ENCODE measurements at regions not wholly inside any gene's neighbourhood (a gene's known extent, or its start where the extent isn't known, plus 50 kb on each side); places are given as distances from the start of the nearest gene placed in this dataset.

GRCh38 chr2:128638341-128639119 lies 319.9 kb upstream of the HS6ST1 start:
- 48% methylated on average over 11 of the region's 12 CpGs for WGBS (ENCODE audit: low lambda C conversion rate)
- no peaks in the 10 kb centered on the region for H3K9me3 ChIP-seq (ENCODE audit: low read length)
- DNase-seq (ENCODE audit: low spot score) (no peak), FAIRE-seq (no peak), ATAC-seq (no peak)
- ChIA-PET POLR2A (no interaction called here), CTCF (ENCODE audit: low intra/inter-chr PET ratio, low total read pairs) (no interaction called here)
- no peak overlapping the region for H3K27ac ChIP-seq (ENCODE audit: extremely low read length, insufficient read depth, low read length)
- H3K36me3 ChIP-seq (replicated peaks in 1 of 2; ENCODE audit: control insufficient read depth in 1 of 2, insufficient read depth in 2 of 2, low read length in 2 of 2) = no peaks in the 10 kb centered on the region
- no peaks in the 10 kb centered on the region for H3K79me2 ChIP-seq (ENCODE audit: insufficient read depth, low read length)
- BruUV-seq (replicated peaks) = no TSS peak
- no peak for TF ChIP-seq FOXA3 (CRISPR knock-in tag; IDR thresholded peaks at IDR 0.05)
- no peak for TF ChIP-seq MXD4 (CRISPR knock-in tag; IDR thresholded peaks at IDR 0.05)
- no peak for TF ChIP-seq ZNF44 (CRISPR knock-in tag; IDR thresholded peaks at IDR 0.05)
- TF ChIP-seq CBX2 (IDR thresholded peaks at IDR 0.05; ENCODE audit: low read depth, low read length) = no peak
- no peak for TF ChIP-seq CBX2 (CRISPR knock-in tag; IDR thresholded peaks at IDR 0.05; ENCODE audit: low read depth)
- no peak for TF ChIP-seq ZNF281 (CRISPR knock-in tag; IDR thresholded peaks at IDR 0.05; ENCODE audit: borderline replicate concordance)
- TF ChIP-seq LRRFIP1 (CRISPR knock-in tag; conservative IDR thresholded peaks at IDR 0.05) = no peak
- no peak for TF ChIP-seq FOXJ3 (CRISPR knock-in tag; IDR thresholded peaks at IDR 0.05; ENCODE audit: borderline replicate concordance)
- intact Hi-C loops (cut with micrococcal nuclease; ENCODE audit: unreplicated experiment) = no loop called here
- H3K4me1 ChIP-seq (ENCODE audit: insufficient read depth, low read length) = no peaks in the 10 kb centered on the region
- in situ Hi-C loops (cut with HindIII; ENCODE audit: extremely low pct_ligation_motif_present, low pct_unique_long_range_greater_than_20kb) = loop anchor here (25.0 kb wide), 1 partner anchor 576 kb away; no protein-coding TSS in a partner anchor
- no peak overlapping the region for H3K4me2 ChIP-seq (ENCODE audit: low read depth, low read length)
- no peak overlapping the region for H3K9ac ChIP-seq (ENCODE audit: insufficient read depth, low read depth, low read length)
- no peak overlapping the region for H3K4me3 ChIP-seq (replicated peaks in 1 of 3; ENCODE audit: insufficient read depth in 1 of 3, low read depth in 2 of 3, low read length in 3 of 3)
- H3K27me3 ChIP-seq (ENCODE audit: control insufficient read depth in 1 of 2, insufficient read depth in 2 of 2, low read length in 2 of 2) = peaks cover 4 to 36% of the 10 kb centered on the region in 2 experiments; a peak in 4 of 5 replicates
- no peaks in the 10 kb centered on the region for H4K20me1 ChIP-seq (ENCODE audit: insufficient read depth, low read length)
- H2AFZ ChIP-seq (ENCODE audit: low read length) = no peak overlapping the region
